CD14-positive monocyte (primary cell): ENCODE measurements at regions not wholly inside any gene's neighbourhood (a gene's known extent, or its start where the extent isn't known, plus 50 kb on each side); places are given as distances from the start of the nearest gene placed in this dataset.

Experiments
- DNase-seq, 3 donors: peaks; one replicate each; pipeline ENCODE4 v3.0.0-alpha.2; 2011 to 2022
- H2AFZ ChIP-seq: 2 replicates; pipeline ENCODE4 v1.6.0; 2012; ENCODE audit warnings: mild to moderate bottlenecking, low read depth, low read length, inconsistent platforms; ENCODE audit not compliant: insufficient read depth, poor library complexity, severe bottlenecking
- H3K27ac ChIP-seq, 2 donors: 1 replicate in 1 of 2; 2 replicates in 1 of 2; pipeline ENCODE4 v1.5.1; 2012 to 2013; ENCODE audit warnings: low read length in 2 of 2, control low read depth in 1 of 2, inconsistent platforms in 1 of 2, low read depth in 1 of 2, mild to moderate bottlenecking in 1 of 2
- H3K27me3 ChIP-seq, 2 donors: one replicate each; pipeline versions ENCODE4 v1.6.0 to v1.6.1; 2011 to 2013; ENCODE audit warnings: low read length in 2 of 2; ENCODE audit not compliant: control insufficient read depth in 2 of 2, insufficient read depth in 2 of 2
- H3K36me3 ChIP-seq, 2 donors: replicated peaks in 1 of 2; 1 replicate in 1 of 2; 2 replicates in 1 of 2; pipeline versions ENCODE4 v1.5.1 to v1.6.1; 2012 to 2013; ENCODE audit warnings: low read length in 2 of 2, control low read depth in 1 of 2, inconsistent platforms in 1 of 2, mild to moderate bottlenecking in 1 of 2; ENCODE audit not compliant: insufficient read depth in 2 of 2, control insufficient read depth in 1 of 2
- H3K4me1 ChIP-seq, 2 donors: 1 replicate in 1 of 2; 2 replicates in 1 of 2; pipeline versions ENCODE4 v1.5.1 to v1.6.1; 2012 to 2013; ENCODE audit warnings: low read length in 2 of 2, control low read depth in 1 of 2, inconsistent platforms in 1 of 2, mild to moderate bottlenecking in 1 of 2, moderate library complexity in 1 of 2; ENCODE audit not compliant: insufficient read depth in 2 of 2, control insufficient read depth in 1 of 2
- H3K4me2 ChIP-seq: replicated peaks from 2 replicates; pipeline ENCODE3; 2012; ENCODE audit warnings: low read length, moderate library complexity, mild to moderate bottlenecking; ENCODE audit not compliant: poor library complexity, severe bottlenecking; ENCODE audit errors: extremely low read depth
- H3K4me3 ChIP-seq, 3 experiments: fragments of 200-600 bp in 1 of 3; sonication (generic) in 1 of 3; replicated peaks in 1 of 3; 1 replicate in 2 of 3; 2 replicates in 1 of 3; pipeline ENCODE4 v1.5.1; 2011 to 2013; ENCODE audit warnings: low read length in 3 of 3, mild to moderate bottlenecking in 3 of 3, control low read depth in 2 of 3, low read depth in 2 of 3, inconsistent platforms in 1 of 3, moderate library complexity in 1 of 3
- H3K79me2 ChIP-seq: 2 replicates; pipeline ENCODE4 v1.6.0; 2012; ENCODE audit warnings: mild to moderate bottlenecking, control low read depth, inconsistent platforms, low read length, moderate library complexity; ENCODE audit not compliant: insufficient read depth
- H3K9ac ChIP-seq: 2 replicates; pipeline ENCODE4 v1.6.0; 2017; ENCODE audit warnings: low read length, mild to moderate bottlenecking; ENCODE audit not compliant: insufficient read depth, poor library complexity, severe bottlenecking
- H3K9me3 ChIP-seq, 2 donors: replicated peaks in 1 of 2; 1 replicate in 1 of 2; 2 replicates in 1 of 2; pipeline versions ENCODE4 v1.5.1 to v1.6.1; 2012 to 2013; ENCODE audit warnings: low read length in 2 of 2, control low read depth in 1 of 2; ENCODE audit not compliant: control insufficient read depth in 1 of 2, insufficient read depth in 1 of 2
- H4K20me1 ChIP-seq: 2 replicates; pipeline ENCODE4 v1.6.0; 2012; ENCODE audit warnings: mild to moderate bottlenecking, low read length, control low read depth, moderate library complexity; ENCODE audit not compliant: insufficient read depth
- H3K27ac Mint-ChIP-seq, 7 donors: one replicate each; pipeline ENCODE4 v1.8.0; 2020; ENCODE audit warnings: mild to moderate bottlenecking in 7 of 7, mixed read lengths in 7 of 7, moderate library complexity in 6 of 7, inconsistent platforms in 2 of 7
- H3K27me3 Mint-ChIP-seq, 3 donors: one replicate each; pipeline ENCODE4 v1.8.0; 2021 to 2022; ENCODE audit warnings: low read depth in 3 of 3, mild to moderate bottlenecking in 3 of 3, mixed read lengths in 3 of 3, moderate library complexity in 3 of 3, inconsistent platforms in 1 of 3
- H3K36me3 Mint-ChIP-seq, 2 donors: one replicate each; pipeline ENCODE4 v1.8.0; 2020; ENCODE audit warnings: mixed read lengths in 2 of 2, inconsistent platforms in 1 of 2, mild to moderate bottlenecking in 1 of 2
- H3K4me1 Mint-ChIP-seq: one replicate; pipeline ENCODE4 v1.8.0; 2020; ENCODE audit warnings: mild to moderate bottlenecking, mixed read lengths
- H3K4me3 Mint-ChIP-seq, 2 donors: one replicate each; pipeline ENCODE4 v1.8.0; 2020; ENCODE audit warnings: mild to moderate bottlenecking in 2 of 2, mixed read lengths in 2 of 2, moderate library complexity in 1 of 2
- H3K9me3 Mint-ChIP-seq, 7 donors: one replicate each; pipeline ENCODE4 v1.8.0; 2020 to 2022; ENCODE audit warnings: mixed read lengths in 7 of 7, mild to moderate bottlenecking in 6 of 7, moderate library complexity in 6 of 7, inconsistent platforms in 2 of 7
- WGBS: methylation state at CpG from one replicate; pipeline ENCODE4 v1.1.5; 2013; ENCODE audit warnings: missing lambda C conversion rate; ENCODE audit not compliant: insufficient coverage; 5-methylcytosine and 5-hydroxymethylcytosine counted together
- intact Hi-C, 2 donors: fragments of 100-400 bp; cut with micrococcal nuclease; formaldehyde crosslinking; loops; one replicate each; pipeline versions ENCODE4 v1.15.0 to v1.15.1; 2023
- TF ChIP-seq, protein P1 (sequence below): fragments of 200-600 bp; IDR thresholded peaks from one replicate; pipeline ENCODE4 v1.8.0; 2022; ENCODE audit warnings: antibody characterized with exemption, mild to moderate bottlenecking

DNA sequence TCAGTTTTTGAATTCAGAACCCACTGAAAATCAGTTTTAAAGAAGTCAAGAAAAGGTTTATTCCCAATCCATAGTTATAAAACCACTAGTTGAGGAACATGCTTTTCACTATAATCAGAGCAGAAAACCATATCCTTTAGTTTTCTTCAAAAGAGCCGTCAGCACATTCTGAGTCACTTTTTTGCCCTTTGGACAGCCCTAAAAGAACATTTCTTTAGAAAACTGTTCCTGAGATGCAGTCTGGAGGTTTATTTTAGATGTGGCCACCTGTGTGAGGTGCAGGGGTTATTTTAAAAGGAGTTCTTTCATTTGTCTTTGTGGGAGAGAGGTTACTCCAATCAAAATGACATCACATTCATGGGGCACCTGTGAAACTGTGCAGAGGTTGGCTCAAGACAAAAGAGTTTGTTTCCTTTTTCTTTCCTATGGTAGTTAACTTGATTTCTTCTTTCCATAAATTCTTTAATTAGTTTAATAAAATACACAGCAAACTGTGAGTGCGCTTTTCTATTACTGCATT lies 221.6 kb upstream of the RPS23 start:
- no peaks in the 10 kb centered on the region for H3K79me2 ChIP-seq

DNA sequence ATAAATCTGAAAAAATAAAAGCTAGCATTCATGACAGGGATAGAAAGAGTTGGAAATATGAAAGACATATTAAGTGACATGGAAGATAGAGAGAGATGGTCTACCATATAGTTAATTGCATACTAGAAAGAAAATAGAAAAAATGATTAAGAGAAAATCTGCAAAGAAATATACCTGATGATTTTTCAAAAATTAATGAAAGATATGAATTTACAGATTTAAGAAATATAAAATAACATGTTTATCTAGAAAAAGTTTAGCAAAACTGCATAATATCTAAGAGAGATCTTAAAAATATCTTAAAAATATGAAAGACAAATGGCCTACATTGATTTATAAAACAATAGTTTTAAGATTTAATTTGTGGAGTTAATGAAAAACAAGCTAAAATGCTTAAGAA lies 219.1 kb upstream of the RPS23 start:
- H3K9me3 ChIP-seq: no peaks in the 10 kb centered on the region
- no peaks in the 10 kb centered on the region for H3K36me3 ChIP-seq
- TF ChIP-seq, protein P1, sequence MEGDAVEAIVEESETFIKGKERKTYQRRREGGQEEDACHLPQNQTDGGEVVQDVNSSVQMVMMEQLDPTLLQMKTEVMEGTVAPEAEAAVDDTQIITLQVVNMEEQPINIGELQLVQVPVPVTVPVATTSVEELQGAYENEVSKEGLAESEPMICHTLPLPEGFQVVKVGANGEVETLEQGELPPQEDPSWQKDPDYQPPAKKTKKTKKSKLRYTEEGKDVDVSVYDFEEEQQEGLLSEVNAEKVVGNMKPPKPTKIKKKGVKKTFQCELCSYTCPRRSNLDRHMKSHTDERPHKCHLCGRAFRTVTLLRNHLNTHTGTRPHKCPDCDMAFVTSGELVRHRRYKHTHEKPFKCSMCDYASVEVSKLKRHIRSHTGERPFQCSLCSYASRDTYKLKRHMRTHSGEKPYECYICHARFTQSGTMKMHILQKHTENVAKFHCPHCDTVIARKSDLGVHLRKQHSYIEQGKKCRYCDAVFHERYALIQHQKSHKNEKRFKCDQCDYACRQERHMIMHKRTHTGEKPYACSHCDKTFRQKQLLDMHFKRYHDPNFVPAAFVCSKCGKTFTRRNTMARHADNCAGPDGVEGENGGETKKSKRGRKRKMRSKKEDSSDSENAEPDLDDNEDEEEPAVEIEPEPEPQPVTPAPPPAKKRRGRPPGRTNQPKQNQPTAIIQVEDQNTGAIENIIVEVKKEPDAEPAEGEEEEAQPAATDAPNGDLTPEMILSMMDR: no peak
- H3K27me3 ChIP-seq: no peaks in the 10 kb centered on the region
- Mint-ChIP-seq H3K9me3 (peaks cover 0 to 9% (median 3%) of the 10 kb centered on the region in 7 donors), H3K27ac (no peak overlapping the region), H3K36me3 (no peaks in the 10 kb centered on the region), H3K4me1 (peaks cover 5% of the 10 kb centered on the region), H3K4me3 (no peak overlapping the region), H3K27me3 (peaks cover 0 to 5% (median 2%) of the 10 kb centered on the region in 3 donors)
- no peak for DNase-seq
- no peak overlapping the region for H3K27ac ChIP-seq
- no peak overlapping the region for H2AFZ ChIP-seq
- intact Hi-C loops: no loop called here
- H3K79me2 ChIP-seq: no peaks in the 10 kb centered on the region
- no peak overlapping the region for H3K4me2 ChIP-seq
- no peak overlapping the region for H3K9ac ChIP-seq
- no peaks in the 10 kb centered on the region for H3K4me1 ChIP-seq
- no peak overlapping the region for H3K4me3 ChIP-seq
- H4K20me1 ChIP-seq: no peaks in the 10 kb centered on the region

More for the DNA sequence above, 221.6 kb upstream of the RPS23 start:
- Histone ChIP-seq H3K9ac (no peak overlapping the region), H3K4me2 (no peak overlapping the region), H2AFZ (no peak overlapping the region), H4K20me1 (no peaks in the 10 kb centered on the region), H3K4me1 (no peaks in the 10 kb centered on the region), H3K9me3 (no peaks in the 10 kb centered on the region), H3K36me3 (no peaks in the 10 kb centered on the region), H3K27ac (no peak overlapping the region), H3K27me3 (no peaks in the 10 kb centered on the region), H3K4me3 (no peak overlapping the region)
- no peak for DNase-seq
- H3K27me3 Mint-ChIP-seq: peaks cover 0 to 5% (median 0%) of the 10 kb centered on the region in 3 donors
- H3K36me3 Mint-ChIP-seq: no peaks in the 10 kb centered on the region
- H3K9me3 Mint-ChIP-seq: peaks cover 0 to 9% (median 3%) of the 10 kb centered on the region in 7 donors
- no peak overlapping the region for H3K4me3 Mint-ChIP-seq
- intact Hi-C loops: no loop called here
- peaks cover 5% of the 10 kb centered on the region for H3K4me1 Mint-ChIP-seq
- no peak overlapping the region for H3K27ac Mint-ChIP-seq
- TF ChIP-seq, protein P1: no peak
- no CpG with 5 or more reads among the region's 2 CpGs for WGBS
